Common myeloid progenitor, CD34-positive (primary cell): ENCODE measurements at regions not wholly inside any gene's neighbourhood (a gene's known extent, or its start where the extent isn't known, plus 50 kb on each side); places are given as distances from the start of the nearest gene placed in this dataset.

ENCODE experiments used
- CTCF ChIA-PET: fragments of 350-600 bp; sonication (Branson Sonifier 250); formaldehyde crosslinking; loops from one replicate; lab custom pipeline; 2021; ENCODE audit warnings: antibody characterized with exemption; lab: Charles Lee
- POLR2A ChIA-PET: fragments of 350-600 bp; sonication (Branson Sonifier 250); formaldehyde crosslinking; loops from one replicate; lab custom pipeline; 2021; ENCODE audit warnings: antibody characterized with exemption; lab: Charles Lee
- DNase-seq, 3 donors: peaks; one replicate each; pipeline versions ENCODE4 v3.0.0 to v3.0.0-alpha.2; 2013
- H3K27ac ChIP-seq, 2 experiments: 1 replicate in 1 of 2; 2 replicates in 1 of 2; pipeline ENCODE4 v1.7.0; 2013; ENCODE audit warnings: inconsistent platforms in 2 of 2, low read length in 2 of 2, mild to moderate bottlenecking in 2 of 2, low read depth in 1 of 2, moderate library complexity in 1 of 2; ENCODE audit not compliant: severe bottlenecking in 2 of 2, insufficient read depth in 1 of 2, poor library complexity in 1 of 2
- H3K27me3 ChIP-seq, 5 experiments: replicated peaks in 2 of 5; 1 replicate in 3 of 5; 2 replicates in 2 of 5; pipeline versions ENCODE4 v1.6.1 to v1.7.0; 2013; ENCODE audit warnings: low read length in 4 of 5, mild to moderate bottlenecking in 2 of 5, moderate library complexity in 2 of 5, inconsistent platforms in 1 of 5; ENCODE audit not compliant: insufficient read depth in 5 of 5, control insufficient read depth in 4 of 5
- H3K36me3 ChIP-seq, 4 experiments: 1 replicate in 2 of 4; 2 replicates in 2 of 4; pipeline versions ENCODE4 v1.6.1 to v1.7.0; 2013; ENCODE audit warnings: low read length in 3 of 4, control low read depth in 1 of 4, mild to moderate bottlenecking in 1 of 4; ENCODE audit not compliant: control insufficient read depth in 4 of 4, insufficient read depth in 4 of 4
- H3K4me1 ChIP-seq, 4 experiments: 1 replicate in 3 of 4; 2 replicates in 1 of 4; pipeline versions ENCODE4 v1.6.1 to v1.7.1; 2013; ENCODE audit warnings: low read length in 3 of 4, mild to moderate bottlenecking in 3 of 4, control low read depth in 1 of 4, inconsistent platforms in 1 of 4, moderate library complexity in 1 of 4; ENCODE audit not compliant: control insufficient read depth in 4 of 4, insufficient read depth in 4 of 4; ENCODE audit errors: control extremely low read depth in 1 of 4
- H3K4me3 ChIP-seq, 7 experiments: 1 replicate in 4 of 7; 2 replicates in 3 of 7; pipeline versions ENCODE4 v1.5.1 to v1.7.0; 2013; ENCODE audit warnings: mild to moderate bottlenecking in 7 of 7, low read length in 6 of 7, moderate library complexity in 6 of 7, inconsistent platforms in 2 of 7, low read depth in 2 of 7, control low read depth in 1 of 7; ENCODE audit not compliant: insufficient read depth in 4 of 7, control insufficient read depth in 1 of 7; ENCODE audit errors: extremely low read depth in 1 of 7
- H3K9me3 ChIP-seq, 5 experiments: 1 replicate in 4 of 5; 2 replicates in 1 of 5; pipeline versions ENCODE4 v1.6.1 to v1.7.1; 2013; ENCODE audit warnings: low read length in 4 of 5, mild to moderate bottlenecking in 2 of 5, inconsistent platforms in 1 of 5, low read depth in 1 of 5, moderate library complexity in 1 of 5; ENCODE audit not compliant: control insufficient read depth in 4 of 5, insufficient read depth in 2 of 5; ENCODE audit errors: control extremely low read depth in 1 of 5
- WGBS: methylation state at CpG from one replicate; pipeline ENCODE4 v1.1.5; 2013; ENCODE audit not compliant: insufficient coverage; 5-methylcytosine and 5-hydroxymethylcytosine counted together

DNA sequence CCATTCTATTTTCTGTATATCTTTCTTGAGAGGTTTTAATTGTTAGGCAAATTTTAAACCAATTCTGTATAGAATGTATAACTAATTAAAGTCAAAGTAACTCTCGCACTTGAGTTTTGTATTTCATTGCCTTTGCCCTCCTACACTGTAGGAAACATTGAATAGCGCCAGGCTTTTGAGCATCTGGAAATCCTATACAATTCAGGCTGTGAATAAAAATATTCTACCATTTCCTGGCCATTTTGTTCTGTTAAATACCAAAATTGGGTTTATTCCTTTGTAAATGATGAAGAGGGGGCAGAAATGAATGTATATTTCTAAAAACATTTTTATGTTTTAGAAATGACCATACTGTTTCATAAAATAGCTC is 571.8 kb upstream of the CLINT1 start:
- Histone ChIP-seq H3K36me3 (no peaks in the 10 kb centered on the region), H3K4me3 (no peak overlapping the region), H3K27ac (no peak overlapping the region), H3K4me1 (peaks cover 8 to 15% (median 14%) of the 10 kb centered on the region in 4 experiments), H3K27me3 (no peaks in the 10 kb centered on the region), H3K9me3 (peaks cover 0 to 7% (median 0%) of the 10 kb centered on the region in 5 experiments)
- ChIA-PET CTCF (interaction anchor here (1.3 kb wide), 1 partner anchor 9 kb away, joined by 3 read pairs; no protein-coding TSS in a partner anchor), POLR2A (no interaction called here)
- WGBS: 100% methylated on average over 2 of the region's 2 CpGs
- no peak for DNase-seq

- Histone ChIP-seq H3K36me3 (no peaks in the 10 kb centered on the region), H3K4me1 (peaks cover 8 to 10% (median 9%) of the 10 kb centered on the region in 4 experiments), H3K4me3 (no peak overlapping the region), H3K27me3 (no peaks in the 10 kb centered on the region), H3K9me3 (peaks cover 0 to 7% (median 0%) of the 10 kb centered on the region in 5 experiments), H3K27ac (no peak overlapping the region)
- CTCF ChIA-PET: interaction anchor here (1.3 kb wide), 1 partner anchor 9 kb away, joined by 3 read pairs; no protein-coding TSS in a partner anchor
- POLR2A ChIA-PET: no interaction called here
- 88% methylated on average over 1 of the region's 2 CpGs for WGBS
- no peak for DNase-seq
Measured at GRCh38 chr5:158430166-158430797, 571.3 kb upstream of the CLINT1 start.

DNA sequence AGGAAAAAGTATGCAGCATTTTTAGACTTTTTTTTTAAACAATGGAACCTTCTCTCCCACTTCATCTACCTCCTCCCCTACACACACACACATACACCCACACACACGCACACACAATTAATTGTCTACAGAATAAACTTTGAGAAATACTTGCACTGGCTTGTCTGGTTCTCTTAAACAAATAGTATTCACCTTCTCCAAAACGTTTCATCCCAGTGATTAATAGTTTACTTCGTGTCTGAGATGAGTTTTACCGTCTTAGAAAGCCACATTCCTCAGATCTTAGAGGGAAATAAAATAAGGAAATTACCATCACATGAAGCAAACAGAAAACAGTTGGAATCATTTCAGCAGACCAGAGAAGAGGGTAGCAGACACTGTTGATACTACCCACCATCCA is 570.6 kb upstream of the CLINT1 start:
- Histone ChIP-seq H3K36me3 (no peaks in the 10 kb centered on the region), H3K4me3 (no peak overlapping the region), H3K4me1 (peaks cover 2 to 4% (median 3%) of the 10 kb centered on the region in 4 experiments), H3K27ac (no peak overlapping the region), H3K27me3 (no peaks in the 10 kb centered on the region), H3K9me3 (peaks cover 0 to 7% (median 0%) of the 10 kb centered on the region in 5 experiments)
- CTCF ChIA-PET: no interaction called here
- DNase-seq: no peak
- POLR2A ChIA-PET: no interaction called here
- 75% methylated on average over 2 of the region's 4 CpGs for WGBS

GRCh38 chr5:158423623-158424200 is 564.8 kb upstream of the CLINT1 start:
- no peaks in the 10 kb centered on the region for H3K4me1 ChIP-seq
- no peaks in the 10 kb centered on the region for H3K36me3 ChIP-seq
- 100% methylated on average over 1 of the region's 2 CpGs for WGBS
- H3K27ac ChIP-seq: no peak overlapping the region
- ChIA-PET POLR2A (no interaction called here), CTCF (no interaction called here)
- peaks cover 0 to 2% (median 0%) of the 10 kb centered on the region in 5 experiments for H3K9me3 ChIP-seq
- H3K27me3 ChIP-seq: no peaks in the 10 kb centered on the region
- no peak overlapping the region for H3K4me3 ChIP-seq
- DNase-seq: no peak

GRCh38 chr5:158422653-158423515 is 563.9 kb upstream of the CLINT1 start:
- Histone ChIP-seq H3K27me3 (no peaks in the 10 kb centered on the region), H3K4me3 (no peak overlapping the region), H3K9me3 (peaks cover 0 to 3% (median 0%) of the 10 kb centered on the region in 5 experiments), H3K4me1 (no peaks in the 10 kb centered on the region), H3K36me3 (no peaks in the 10 kb centered on the region), H3K27ac (no peak overlapping the region)
- DNase-seq: no peak
- 100% methylated on average over 4 of the region's 9 CpGs for WGBS
- ChIA-PET POLR2A (no interaction called here), CTCF (no interaction called here)

DNA sequence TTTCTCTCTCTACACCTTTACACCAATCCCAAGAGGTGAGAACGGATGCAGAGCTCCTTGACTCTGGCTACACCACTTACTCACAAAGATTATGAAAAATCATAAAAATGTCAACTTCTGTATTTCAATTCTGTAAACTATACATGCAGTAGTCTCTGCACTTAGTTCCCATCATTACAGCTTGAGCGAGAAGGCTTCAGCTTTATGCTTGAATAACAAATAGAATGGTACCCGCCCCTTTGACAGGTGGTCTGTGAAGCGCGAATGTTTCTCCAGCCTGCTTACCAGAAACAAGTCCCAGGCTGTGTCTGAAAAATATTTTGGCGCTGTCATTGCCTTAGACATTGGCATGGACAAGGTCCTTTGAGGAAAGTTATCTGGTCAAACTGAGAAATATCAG is 562.4 kb upstream of the CLINT1 start:
- DNase-seq: peak in 1 of 3 donors; percentile 1
- POLR2A ChIA-PET: no interaction called here
- WGBS: 92% methylated on average over 6 of the region's 6 CpGs
- no peak overlapping the region for H3K27ac ChIP-seq
- no peaks in the 10 kb centered on the region for H3K27me3 ChIP-seq
- peaks cover 0 to 3% (median 0%) of the 10 kb centered on the region in 5 experiments for H3K9me3 ChIP-seq
- no peaks in the 10 kb centered on the region for H3K36me3 ChIP-seq
- H3K4me1 ChIP-seq: no peaks in the 10 kb centered on the region
- CTCF ChIA-PET: interaction anchor here (1.2 kb wide), 1 partner anchor 9 kb away, joined by 3 read pairs; no protein-coding TSS in a partner anchor
- no peak overlapping the region for H3K4me3 ChIP-seq
